ENCODE measurements at regions not wholly inside any gene's neighbourhood (a gene's known extent, or its start where the extent isn't known, plus 50 kb on each side); places are given as distances from the start of the nearest gene placed in this dataset.

DNA sequence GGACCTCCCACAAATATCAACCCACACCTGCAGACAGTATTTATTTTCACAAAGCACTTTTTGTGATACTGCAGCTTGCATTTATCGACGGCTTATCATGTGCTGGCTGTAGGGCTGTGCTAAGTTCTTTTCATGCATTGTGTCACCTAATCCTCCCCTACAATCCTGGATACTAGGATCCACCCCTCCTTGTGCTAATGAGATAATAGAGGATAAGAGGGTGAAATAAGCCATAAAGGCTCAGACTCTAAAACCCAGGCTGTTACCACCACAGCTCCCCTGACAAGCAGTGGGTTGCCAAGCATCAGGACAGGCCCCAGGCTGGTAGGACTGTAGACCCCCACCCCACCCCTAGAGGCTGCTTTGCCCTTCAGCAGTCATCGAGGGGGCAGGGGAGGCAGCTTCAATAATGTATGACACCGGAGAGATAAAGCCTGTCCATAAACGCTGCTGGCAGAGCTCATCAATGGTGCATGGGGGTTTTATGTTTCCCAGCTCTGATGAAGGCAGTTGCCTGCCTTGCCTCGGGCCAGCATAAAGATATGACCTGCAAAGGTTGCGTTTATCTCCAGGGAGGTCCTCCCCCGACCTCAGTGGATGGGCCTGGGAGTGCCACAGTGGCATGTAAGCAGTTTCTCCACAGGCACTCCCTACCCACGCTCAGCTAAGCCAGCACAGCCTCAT is 73.9 kb upstream of the C16orf82 start:
- H3K9me3 ChIP-seq (ENCODE audit: insufficient read depth, low read length), result peaks cover 10% of the 10 kb centered on the region
- no peaks in the 10 kb centered on the region for H3K36me3 ChIP-seq (ENCODE audit: insufficient read depth, insufficient read length, low read length)
- no peaks in the 10 kb centered on the region for H3K27me3 ChIP-seq (ENCODE audit: insufficient read depth, insufficient read length)
- TF ChIP-seq YY1 (IDR thresholded peaks at IDR 0.05; ENCODE audit: insufficient read depth, insufficient read length) (no peak), ZNF274 (IDR thresholded peaks at IDR 0.05; ENCODE audit: low read depth, low read length) (no peak), SUZ12 (IDR thresholded peaks at IDR 0.05; ENCODE audit: extremely low read depth, insufficient read depth, insufficient read length) (no peak)
- DNase-seq (ENCODE audit: low read depth, low spot score), result no peak
- no peak overlapping the region for H3K9ac ChIP-seq (ENCODE audit: insufficient read length, low read depth)
- H3K4me1 ChIP-seq (ENCODE audit: insufficient read depth, insufficient read length), result no peaks in the 10 kb centered on the region
- no peak overlapping the region for H3K4me3 ChIP-seq (ENCODE audit: insufficient read length, low read depth)

DNA sequence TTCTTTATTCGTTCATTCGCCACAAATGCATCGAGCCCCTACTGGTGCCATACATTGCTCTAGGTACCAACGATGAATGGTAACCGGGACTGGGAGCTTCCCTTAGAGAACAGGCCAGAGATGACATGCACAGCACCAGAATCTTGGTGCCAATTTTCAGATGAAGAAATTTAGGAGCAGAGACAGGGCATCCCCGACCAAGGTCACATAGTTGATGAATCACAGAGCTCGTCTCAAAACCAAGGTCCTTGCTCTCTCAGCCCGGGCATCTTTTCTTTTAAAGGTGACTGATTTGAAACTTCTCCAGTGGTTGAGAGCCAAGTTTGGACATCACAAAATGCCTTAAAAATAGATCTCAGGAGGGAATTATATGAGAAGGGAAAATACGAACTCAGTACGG is 73.2 kb upstream of the C16orf82 start:
- no peak for TF ChIP-seq SUZ12 (IDR thresholded peaks at IDR 0.05; ENCODE audit: extremely low read depth, insufficient read depth, insufficient read length)
- TF ChIP-seq ZNF274 (IDR thresholded peaks at IDR 0.05; ENCODE audit: low read depth, low read length), result no peak
- TF ChIP-seq YY1 (IDR thresholded peaks at IDR 0.05; ENCODE audit: insufficient read depth, insufficient read length), result no peak
- H3K4me3 ChIP-seq (ENCODE audit: insufficient read length, low read depth), result no peak overlapping the region
- DNase-seq (ENCODE audit: low read depth, low spot score), result no peak
- H3K4me1 ChIP-seq (ENCODE audit: insufficient read depth, insufficient read length), result no peaks in the 10 kb centered on the region
- no peak overlapping the region for H3K9ac ChIP-seq (ENCODE audit: insufficient read length, low read depth)
- no peaks in the 10 kb centered on the region for H3K36me3 ChIP-seq (ENCODE audit: insufficient read depth, insufficient read length, low read length)
- H3K9me3 ChIP-seq (ENCODE audit: insufficient read depth, low read length), result peaks cover 10% of the 10 kb centered on the region
- H3K27me3 ChIP-seq (ENCODE audit: insufficient read depth, insufficient read length), result no peaks in the 10 kb centered on the region

- no peak for DNase-seq (ENCODE audit: low read depth, low spot score)
- Histone ChIP-seq H3K4me1 (ENCODE audit: insufficient read depth, insufficient read length) (no peaks in the 10 kb centered on the region), H3K27me3 (ENCODE audit: insufficient read depth, insufficient read length) (no peaks in the 10 kb centered on the region), H3K9me3 (ENCODE audit: insufficient read depth, low read length) (peaks cover 10% of the 10 kb centered on the region), H3K4me3 (ENCODE audit: insufficient read length, low read depth) (no peak overlapping the region), H3K9ac (ENCODE audit: insufficient read length, low read depth) (no peak overlapping the region), H3K36me3 (ENCODE audit: insufficient read depth, insufficient read length, low read length) (no peaks in the 10 kb centered on the region)
- TF ChIP-seq ZNF274 (IDR thresholded peaks at IDR 0.05; ENCODE audit: low read depth, low read length), result no peak
- TF ChIP-seq SUZ12 (IDR thresholded peaks at IDR 0.05; ENCODE audit: extremely low read depth, insufficient read depth, insufficient read length), result no peak
- TF ChIP-seq YY1 (IDR thresholded peaks at IDR 0.05; ENCODE audit: insufficient read depth, insufficient read length), result no peak
These were observed 72.8 kb upstream of the C16orf82 start for GRCh38 chr16:26993963-26994362.

GRCh38 chr16:26995522-26995921 is 71.2 kb upstream of the C16orf82 start:
- peaks cover 10% of the 10 kb centered on the region for H3K9me3 ChIP-seq (ENCODE audit: insufficient read depth, low read length)
- no peak overlapping the region for H3K9ac ChIP-seq (ENCODE audit: insufficient read length, low read depth)
- DNase-seq (ENCODE audit: low read depth, low spot score), result no peak
- H3K4me3 ChIP-seq (ENCODE audit: insufficient read length, low read depth), result no peak overlapping the region
- no peaks in the 10 kb centered on the region for H3K36me3 ChIP-seq (ENCODE audit: insufficient read depth, insufficient read length, low read length)
- no peak for TF ChIP-seq ZNF274 (IDR thresholded peaks at IDR 0.05; ENCODE audit: low read depth, low read length)
- no peak for TF ChIP-seq YY1 (IDR thresholded peaks at IDR 0.05; ENCODE audit: insufficient read depth, insufficient read length)
- no peak for TF ChIP-seq SUZ12 (IDR thresholded peaks at IDR 0.05; ENCODE audit: extremely low read depth, insufficient read depth, insufficient read length)
- H3K27me3 ChIP-seq (ENCODE audit: insufficient read depth, insufficient read length), result no peaks in the 10 kb centered on the region
- H3K4me1 ChIP-seq (ENCODE audit: insufficient read depth, insufficient read length), result no peaks in the 10 kb centered on the region

DNA sequence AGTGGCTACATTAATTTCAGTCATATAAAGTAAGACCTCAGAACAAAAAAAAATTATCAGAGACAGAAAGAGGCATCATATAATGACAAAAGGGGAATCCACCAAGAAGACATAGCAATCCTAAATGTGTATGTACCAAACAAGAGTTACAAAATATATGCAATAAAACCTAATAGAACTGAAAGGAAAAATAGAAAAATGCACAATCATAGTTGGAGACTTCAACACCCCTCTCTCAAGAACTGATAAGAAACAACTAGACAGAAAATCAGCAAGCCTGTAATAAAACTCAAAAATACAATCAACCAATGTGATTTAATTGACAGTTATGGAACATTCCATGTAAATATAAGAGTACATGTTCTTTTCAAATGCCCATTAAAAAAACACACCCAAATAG is 61.3 kb upstream of the C16orf82 start:
- no peaks in the 10 kb centered on the region for H3K36me3 ChIP-seq (ENCODE audit: insufficient read depth, insufficient read length, low read length)
- H3K9ac ChIP-seq (ENCODE audit: insufficient read length, low read depth), result no peak overlapping the region
- DNase-seq (ENCODE audit: low read depth, low spot score), result no peak
- H3K4me1 ChIP-seq (ENCODE audit: insufficient read depth, insufficient read length), result no peaks in the 10 kb centered on the region
- H3K9me3 ChIP-seq (ENCODE audit: insufficient read depth, low read length), result no peaks in the 10 kb centered on the region
- no peak for TF ChIP-seq ZNF274 (IDR thresholded peaks at IDR 0.05; ENCODE audit: low read depth, low read length)
- no peak for TF ChIP-seq SUZ12 (IDR thresholded peaks at IDR 0.05; ENCODE audit: extremely low read depth, insufficient read depth, insufficient read length)
- TF ChIP-seq YY1 (IDR thresholded peaks at IDR 0.05; ENCODE audit: insufficient read depth, insufficient read length), result no peak
- H3K27me3 ChIP-seq (ENCODE audit: insufficient read depth, insufficient read length), result no peaks in the 10 kb centered on the region
- no peak overlapping the region for H3K4me3 ChIP-seq (ENCODE audit: insufficient read length, low read depth)

Data from NT2/D1 (cell line).